ENCODE measurements at regions not wholly inside any gene's neighbourhood (a gene's known extent, or its start where the extent isn't known, plus 50 kb on each side); places are given as distances from the start of the nearest gene placed in this dataset.

- no peak for TF ChIP-seq CTCF (IDR thresholded peaks at IDR 0.05)
- no peak for TF ChIP-seq POLR2A (IDR thresholded peaks at IDR 0.05)
These were observed 91.5 kb upstream of the FAM174B start for GRCh38 chr15:92747047-92747446.
